Brain microvascular endothelial cell (primary cell): ENCODE measurements at regions not wholly inside any gene's neighbourhood (a gene's known extent, or its start where the extent isn't known, plus 50 kb on each side); places are given as distances from the start of the nearest gene placed in this dataset.
"Not testable (repeated sequence)": the region's sequence is repeated elsewhere in the genome, so short reads cannot be mapped to it uniquely, and the experiment has no call there.

Experiments
- DNase-seq: peaks from one replicate; pipeline ENCODE4 v3.0.0-alpha.2; 2020
- H3K27ac ChIP-seq: fragments of 250-450 bp; sonication (Bioruptor Pico); 2 replicates; pipeline ENCODE4 v1.5.1; 2020; ENCODE audit warnings: mild to moderate bottlenecking, moderate library complexity
- H3K27me3 ChIP-seq: fragments of 250-450 bp; sonication (Bioruptor Pico); replicated peaks from 2 replicates; pipeline ENCODE4 v1.5.1; 2020; ENCODE audit warnings: mild to moderate bottlenecking
- H3K36me3 ChIP-seq: fragments of 250-450 bp; sonication (Bioruptor Pico); replicated peaks from 2 replicates; pipeline ENCODE4 v1.5.1; 2020; ENCODE audit warnings: mild to moderate bottlenecking
- H3K4me3 ChIP-seq: 2 replicates; pipeline ENCODE4 v1.5.1; 2011; ENCODE audit warnings: low read depth, mild to moderate bottlenecking, control low read depth, low read length, moderate library complexity
- in situ Hi-C: cut with HindIII; loops from 2 replicates; pipeline ENCODE4 v1.10.0; 2017; ENCODE audit warnings: low sequenced_read_pairs, low pct_ligation_motif_present
- TF ChIP-seq, protein P1 (sequence below): IDR thresholded peaks from 2 replicates; pipeline ENCODE4 v1.5.1; 2011; ENCODE audit warnings: low read depth, mild to moderate bottlenecking, moderate library complexity, low read length, control low read depth, inconsistent platforms; ENCODE audit errors: missing control alignments

DNA sequence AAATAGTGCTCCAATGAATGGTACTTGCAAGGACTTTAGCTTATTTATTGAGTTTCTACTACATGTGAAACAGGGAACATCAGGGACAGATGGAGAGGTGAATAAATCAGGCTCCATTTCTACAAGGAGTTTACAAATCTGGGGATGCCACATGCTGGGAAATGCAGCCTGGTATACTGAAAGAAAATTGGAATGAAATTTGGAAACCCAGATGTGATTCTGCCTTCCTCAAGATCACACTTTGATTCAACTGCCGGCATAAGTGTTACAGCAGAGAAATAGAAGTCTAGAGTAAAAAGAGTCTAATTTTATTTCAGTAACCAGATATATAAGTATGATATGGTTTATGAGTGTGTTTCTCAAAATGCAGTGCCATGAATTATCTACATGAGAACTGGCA lies 1408.4 kb upstream of the C9orf72 start:
- no peak overlapping the region for H3K27ac ChIP-seq

DNA sequence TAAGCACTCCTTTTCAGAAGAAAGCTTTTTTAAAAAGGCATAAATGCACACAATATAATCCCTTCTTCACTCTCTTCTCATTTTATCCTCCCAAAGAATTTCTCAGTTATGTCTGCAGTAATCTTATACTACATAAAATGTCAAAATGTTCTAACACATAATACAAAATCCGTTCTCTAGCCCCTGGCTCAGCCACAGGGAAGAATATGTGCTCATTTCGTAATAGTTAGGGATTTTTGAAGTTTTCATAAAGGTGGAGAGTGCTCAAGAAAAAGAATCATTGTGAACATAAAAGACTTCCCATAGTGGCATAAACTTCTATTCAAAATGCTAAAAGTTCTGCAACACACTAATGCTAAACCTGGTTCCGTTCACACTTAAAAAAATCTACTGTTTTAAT lies 1410.7 kb upstream of the C9orf72 start:
- Histone ChIP-seq H3K27ac (no peak overlapping the region), H3K4me3 (no peak overlapping the region), H3K27me3 (no peaks in the 10 kb centered on the region), H3K36me3 (no peaks in the 10 kb centered on the region)
- DNase-seq = no peak
- TF ChIP-seq, protein P1, sequence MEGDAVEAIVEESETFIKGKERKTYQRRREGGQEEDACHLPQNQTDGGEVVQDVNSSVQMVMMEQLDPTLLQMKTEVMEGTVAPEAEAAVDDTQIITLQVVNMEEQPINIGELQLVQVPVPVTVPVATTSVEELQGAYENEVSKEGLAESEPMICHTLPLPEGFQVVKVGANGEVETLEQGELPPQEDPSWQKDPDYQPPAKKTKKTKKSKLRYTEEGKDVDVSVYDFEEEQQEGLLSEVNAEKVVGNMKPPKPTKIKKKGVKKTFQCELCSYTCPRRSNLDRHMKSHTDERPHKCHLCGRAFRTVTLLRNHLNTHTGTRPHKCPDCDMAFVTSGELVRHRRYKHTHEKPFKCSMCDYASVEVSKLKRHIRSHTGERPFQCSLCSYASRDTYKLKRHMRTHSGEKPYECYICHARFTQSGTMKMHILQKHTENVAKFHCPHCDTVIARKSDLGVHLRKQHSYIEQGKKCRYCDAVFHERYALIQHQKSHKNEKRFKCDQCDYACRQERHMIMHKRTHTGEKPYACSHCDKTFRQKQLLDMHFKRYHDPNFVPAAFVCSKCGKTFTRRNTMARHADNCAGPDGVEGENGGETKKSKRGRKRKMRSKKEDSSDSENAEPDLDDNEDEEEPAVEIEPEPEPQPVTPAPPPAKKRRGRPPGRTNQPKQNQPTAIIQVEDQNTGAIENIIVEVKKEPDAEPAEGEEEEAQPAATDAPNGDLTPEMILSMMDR = no peak
- in situ Hi-C loops = no loop called here

More for the DNA sequence above, 1408.4 kb upstream of the C9orf72 start:
- no peaks in the 10 kb centered on the region for H3K27me3 ChIP-seq
- no peak for DNase-seq
- H3K4me3 ChIP-seq = no peak overlapping the region
- H3K36me3 ChIP-seq = no peaks in the 10 kb centered on the region
- TF ChIP-seq, protein P1 = no peak
- in situ Hi-C loops = no loop called here

DNA sequence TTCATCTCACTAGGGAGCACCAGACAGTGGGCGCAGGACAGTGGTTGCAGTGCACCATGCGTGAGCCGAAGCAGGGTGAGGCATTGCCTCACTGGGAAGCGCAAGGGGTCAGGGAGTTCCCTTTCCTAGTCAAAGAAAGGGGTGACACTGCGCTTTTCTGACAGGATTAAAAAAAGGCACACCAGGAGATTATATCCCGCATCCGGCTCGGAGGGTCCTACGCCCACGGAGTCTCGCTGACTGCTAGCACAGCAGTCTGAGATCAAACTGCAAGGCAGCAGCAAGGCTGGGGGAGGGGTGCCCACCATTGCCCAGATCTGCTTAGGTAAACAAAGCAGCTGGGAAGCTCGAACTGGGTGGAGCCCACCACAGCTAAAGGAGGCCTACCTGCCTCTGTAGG lies 1416.7 kb upstream of the C9orf72 start:
- H3K36me3 ChIP-seq, H3K27me3 ChIP-seq, H3K27ac ChIP-seq, in situ Hi-C loops, DNase-seq, H3K4me3 ChIP-seq: not testable (repeated sequence)

DNA sequence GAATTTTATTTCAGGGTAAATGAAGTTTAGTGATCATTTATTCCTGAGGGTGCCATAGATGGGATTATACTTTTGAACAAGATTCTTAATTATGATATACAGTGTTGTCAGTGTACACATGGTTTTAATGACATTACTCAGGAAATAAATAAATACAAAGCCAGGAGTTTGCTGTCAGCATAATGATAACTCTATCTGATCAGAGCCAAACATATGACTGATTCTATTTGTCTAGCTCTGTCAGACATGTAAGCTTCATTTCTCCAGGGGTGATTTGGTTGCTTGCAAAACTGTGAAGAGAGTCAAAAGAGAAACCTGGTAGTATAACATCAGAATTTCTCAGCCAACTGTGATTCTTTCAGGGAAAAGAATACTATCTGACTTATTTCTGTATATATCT lies 1425.8 kb upstream of the C9orf72 start:
- H3K4me3 ChIP-seq = no peak overlapping the region
- TF ChIP-seq, protein P1 = no peak
- no peaks in the 10 kb centered on the region for H3K27me3 ChIP-seq
- H3K36me3 ChIP-seq = no peaks in the 10 kb centered on the region
- in situ Hi-C loops = no loop called here
- no peak overlapping the region for H3K27ac ChIP-seq
- no peak for DNase-seq

DNA sequence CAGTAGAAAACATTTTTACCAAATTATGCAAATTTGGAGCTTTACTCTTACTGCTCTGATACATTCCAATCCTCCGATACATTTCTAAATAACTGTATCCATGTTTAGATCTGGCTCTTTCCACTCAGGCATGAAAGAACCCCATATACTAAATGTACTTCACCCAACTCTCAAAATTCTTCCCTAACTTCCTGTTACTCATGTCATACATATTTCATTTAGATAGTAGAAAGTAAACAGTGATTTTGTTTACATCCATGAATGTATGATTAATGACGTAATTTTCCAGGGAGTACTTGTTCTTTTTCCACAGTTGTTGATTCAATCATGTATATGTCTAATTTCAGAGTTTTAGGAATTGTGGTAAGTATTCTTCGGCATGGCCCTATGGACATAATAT lies 1426.5 kb upstream of the C9orf72 start:
- H3K27me3 ChIP-seq = no peaks in the 10 kb centered on the region
- DNase-seq = no peak
- no peak overlapping the region for H3K4me3 ChIP-seq
- no peaks in the 10 kb centered on the region for H3K36me3 ChIP-seq
- in situ Hi-C loops = no loop called here
- no peak overlapping the region for H3K27ac ChIP-seq
- TF ChIP-seq, protein P1 = no peak

DNA sequence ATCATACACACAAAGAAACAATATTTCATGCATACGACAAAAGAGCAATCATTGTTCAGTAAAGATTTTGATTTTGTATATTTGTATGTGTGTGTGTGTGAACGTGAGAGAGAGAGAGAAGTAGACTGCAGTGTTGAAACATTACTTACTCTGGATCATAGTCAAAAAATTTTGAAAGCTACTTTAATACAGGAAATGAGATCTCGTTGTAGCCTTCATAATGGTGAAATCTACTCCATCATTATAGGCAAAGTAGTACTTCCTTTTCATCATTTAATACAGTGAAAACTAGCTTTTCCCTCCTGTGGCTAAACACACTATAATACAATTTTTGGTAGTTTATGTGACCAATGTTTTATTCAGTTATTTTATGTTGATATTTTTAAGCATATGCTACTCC lies 1427.7 kb upstream of the C9orf72 start:
- H3K27ac ChIP-seq = no peak overlapping the region
- H3K4me3 ChIP-seq = no peak overlapping the region
- in situ Hi-C loops = no loop called here
- TF ChIP-seq, protein P1 = no peak
- H3K27me3 ChIP-seq = no peaks in the 10 kb centered on the region
- no peak for DNase-seq
- no peaks in the 10 kb centered on the region for H3K36me3 ChIP-seq
